Sciatic nerve (tissue), 2 donors: ENCODE measurements at regions not wholly inside any gene's neighbourhood (a gene's known extent, or its start where the extent isn't known, plus 50 kb on each side); places are given as distances from the start of the nearest gene placed in this dataset.
A peak's percentile ranks its signal among the peaks of the same experiment; 100 is the strongest.
"Not testable (repeated sequence)": the region's sequence is repeated elsewhere in the genome, so short reads cannot be mapped to it uniquely, and the experiment has no call there.

Experiments used
- ATAC-seq: fragments of 200-7000 bp; cut with Tn5 transposase; one replicate; pipeline ENCODE4 v1.9.1; 2020; ENCODE audit warnings: mild to moderate bottlenecking, moderate library complexity
- DNase-seq: peaks from one replicate; pipeline ENCODE4 v3.0.0-alpha.2; 2020; ENCODE audit warnings: low spot score
- intact Hi-C: fragments of 100-400 bp; cut with DNase I; formaldehyde crosslinking; loops from one replicate; pipeline ENCODE4 v1.14.2; 2022
- donor health status: DM: no; HTN: no; CAD: no.
- donor health status: DM: no; HTN: no; CAD: no.

GRCh38 chr12:77218278-77218677 is 152.9 kb upstream of the E2F7 start:
- DNase-seq (no peak), ATAC-seq (no peak)
- intact Hi-C loops = no loop called here

- intact Hi-C loops, ATAC-seq, DNase-seq: not testable (repeated sequence)
These were observed 150.8 kb upstream of the E2F7 start for GRCh38 chr12:77216136-77216535.

GRCh38 chr12:77214136-77214535 is 148.8 kb upstream of the E2F7 start:
- intact Hi-C loops = no loop called here

GRCh38 chr12:77213319-77213718 is 147.9 kb upstream of the E2F7 start:
- DNase-seq (no peak), ATAC-seq (peak; percentile 60)
- intact Hi-C loops = no loop called here

More at GRCh38 chr12:77214136-77214535, 148.8 kb upstream of the E2F7 start:
- ATAC-seq (no peak), DNase-seq (no peak)

GRCh38 chr12:77210724-77211123 is 145.4 kb upstream of the E2F7 start:
- DNase-seq (no peak), ATAC-seq (no peak)
- intact Hi-C loops = no loop called here

- intact Hi-C loops = no loop called here
- ATAC-seq = no peak
These were observed 138.7 kb upstream of the E2F7 start for GRCh38 chr12:77204083-77204482.

GRCh38 chr12:77202457-77203060 is 137.2 kb upstream of the E2F7 start:
- intact Hi-C loops = no loop called here
- ATAC-seq (no peak), DNase-seq (no peak)

More at GRCh38 chr12:77204083-77204482, 138.7 kb upstream of the E2F7 start:
- no peak for DNase-seq

GRCh38 chr12:77189901-77190416 is 124.6 kb upstream of the E2F7 start:
- no peak for ATAC-seq
- DNase-seq = no peak
- intact Hi-C loops = no loop called here

GRCh38 chr12:77189458-77189857 is 124.1 kb upstream of the E2F7 start:
- intact Hi-C loops = no loop called here
- DNase-seq (no peak), ATAC-seq (no peak)

- DNase-seq = no peak
- no peak for ATAC-seq
- intact Hi-C loops = no loop called here
These were observed 114.1 kb upstream of the E2F7 start for GRCh38 chr12:77179515-77179914.

- intact Hi-C loops = no loop called here
- no peak for DNase-seq
These were observed 102.4 kb upstream of the E2F7 start for GRCh38 chr12:77167801-77168200.

GRCh38 chr12:77166696-77167095 is 101.3 kb upstream of the E2F7 start:
- intact Hi-C loops = no loop called here
- ATAC-seq (no peak), DNase-seq (no peak)

More at GRCh38 chr12:77167801-77168200, 102.4 kb upstream of the E2F7 start:
- no peak for ATAC-seq

GRCh38 chr12:77163074-77164038 is 98.0 kb upstream of the E2F7 start:
- ATAC-seq (no peak), DNase-seq (no peak)
- intact Hi-C loops = no loop called here

GRCh38 chr12:77161944-77162343 is 96.6 kb upstream of the E2F7 start:
- intact Hi-C loops = no loop called here
- DNase-seq = no peak
- no peak for ATAC-seq

- ATAC-seq = no peak
- no peak for DNase-seq
- intact Hi-C loops = no loop called here
These were observed 95.6 kb upstream of the E2F7 start for GRCh38 chr12:77160931-77161330.

GRCh38 chr12:77153706-77154105 is 88.3 kb upstream of the E2F7 start:
- intact Hi-C loops = loop anchor here (10.0 kb wide), 1 partner anchor 531 kb away; no protein-coding TSS in a partner anchor

GRCh38 chr12:77152623-77153193 is 87.3 kb upstream of the E2F7 start:
- intact Hi-C loops = loop anchor here (10.0 kb wide), 1 partner anchor 532 kb away; no protein-coding TSS in a partner anchor
- no peak for DNase-seq
- peak; percentile 52 for ATAC-seq

More at GRCh38 chr12:77153706-77154105, 88.3 kb upstream of the E2F7 start:
- DNase-seq (no peak), ATAC-seq (no peak)

- no peak for DNase-seq
- ATAC-seq = no peak
- intact Hi-C loops = loop anchor here (10.0 kb wide), 1 partner anchor 534 kb away; no protein-coding TSS in a partner anchor
These were observed 85.7 kb upstream of the E2F7 start for GRCh38 chr12:77151030-77151429.

- intact Hi-C loops = no loop called here
- DNase-seq (peak; percentile 61), ATAC-seq (no peak)
These were observed 68.2 kb upstream of the E2F7 start for GRCh38 chr12:77133566-77133965.
